ENCODE measurements at regions not wholly inside any gene's neighbourhood (a gene's known extent, or its start where the extent isn't known, plus 50 kb on each side); places are given as distances from the start of the nearest gene placed in this dataset.
"Not testable (repeated sequence)": the region's sequence is repeated elsewhere in the genome, so short reads cannot be mapped to it uniquely, and the experiment has no call there.

DNA sequence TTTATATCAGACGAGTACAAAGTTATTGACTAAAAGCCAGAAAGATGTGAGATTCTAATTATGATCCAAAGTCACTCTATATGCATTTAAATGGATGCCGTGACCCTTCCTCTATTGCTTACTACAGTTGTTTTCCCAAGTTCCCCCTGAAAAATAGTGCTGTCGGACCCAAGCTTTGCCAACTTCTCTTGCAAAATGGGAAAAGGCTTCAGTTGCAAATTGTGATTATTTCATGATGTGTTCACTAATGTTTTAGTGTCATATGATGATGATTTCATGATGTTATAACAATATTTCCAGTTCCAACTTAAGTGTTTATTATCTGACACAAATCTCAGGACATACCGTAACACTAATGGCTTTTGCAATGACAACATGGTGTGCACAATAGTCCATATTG, 534.6 kb upstream of the ATP2B1 start:
- ChIA-PET POLR2A (no interaction called here), CTCF (no interaction called here)

DNA sequence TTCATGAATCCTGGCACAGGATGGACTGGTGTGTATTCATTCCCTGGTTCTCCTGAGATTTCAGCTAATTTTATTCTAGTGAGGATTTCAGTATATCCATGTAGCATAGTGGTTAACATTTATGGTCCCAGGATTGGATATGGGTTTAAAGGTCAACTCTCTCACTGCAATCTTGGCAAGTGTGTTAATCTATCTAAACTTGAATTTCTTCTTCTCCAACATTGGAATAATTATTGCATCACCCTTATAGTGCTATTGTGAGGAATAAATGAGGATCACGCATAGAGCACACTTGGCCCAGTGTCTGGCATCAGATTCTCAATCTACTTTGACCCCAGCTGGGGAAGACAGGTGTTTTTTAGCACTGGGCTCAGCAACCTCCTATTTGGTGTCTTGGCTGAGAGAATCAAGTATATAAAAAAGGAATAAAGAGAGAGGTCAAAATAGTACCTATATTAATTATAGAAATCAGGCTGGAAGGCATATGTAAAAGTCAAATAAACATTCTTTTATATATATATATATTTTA, 531.2 kb upstream of the ATP2B1 start:
- POLR2A ChIA-PET, result no interaction called here
- CTCF ChIA-PET, result no interaction called here

DNA sequence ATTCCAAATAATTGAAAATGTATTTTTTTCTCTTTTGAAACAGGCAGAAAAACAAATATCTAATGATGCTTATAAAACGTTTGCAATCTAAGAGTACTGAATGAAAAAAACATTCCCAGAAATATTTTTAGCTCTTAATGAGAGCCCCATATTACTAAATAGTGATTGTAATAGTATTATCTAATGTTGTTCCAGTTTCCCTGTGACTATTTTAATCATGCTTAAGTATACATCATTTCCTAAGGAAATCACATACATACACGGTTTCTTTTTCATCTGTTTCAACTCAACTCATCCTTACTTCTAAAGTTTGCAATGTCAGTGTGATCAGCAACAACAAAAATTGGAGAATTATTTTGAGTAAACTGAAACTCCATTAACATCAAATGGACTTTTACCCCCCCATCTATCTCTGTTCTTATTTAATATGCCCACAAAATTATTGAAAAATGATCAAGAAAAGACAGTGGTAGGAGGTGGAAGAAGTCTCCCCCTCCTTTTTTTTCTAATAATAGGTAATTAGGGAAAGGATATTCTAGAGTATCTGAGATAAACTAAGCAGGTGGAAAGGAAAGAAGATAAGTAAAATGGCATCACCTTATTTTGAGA, 530.1 kb upstream of the ATP2B1 start:
- ChIA-PET CTCF (no interaction called here), POLR2A (no interaction called here)

DNA sequence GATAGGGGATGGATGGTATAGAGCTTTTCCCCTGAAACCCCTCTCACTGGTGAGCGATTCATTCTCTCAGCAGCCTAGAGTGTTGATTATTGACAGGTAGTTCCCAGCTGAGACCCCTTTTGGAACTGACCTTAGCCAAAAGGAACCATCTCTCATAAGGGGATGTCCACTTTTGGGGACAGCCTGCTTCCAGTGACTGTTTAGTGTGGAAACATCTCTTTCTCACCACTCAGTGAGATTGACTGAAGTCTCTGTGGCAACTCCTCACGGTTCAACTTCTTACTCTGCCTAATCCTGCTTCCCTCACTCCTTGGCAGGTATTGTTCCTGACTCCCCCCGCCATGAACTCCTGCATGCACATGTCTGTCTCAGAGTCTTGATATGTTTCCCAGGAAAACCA, 529.2 kb upstream of the ATP2B1 start:
- CTCF ChIA-PET, result no interaction called here

DNA sequence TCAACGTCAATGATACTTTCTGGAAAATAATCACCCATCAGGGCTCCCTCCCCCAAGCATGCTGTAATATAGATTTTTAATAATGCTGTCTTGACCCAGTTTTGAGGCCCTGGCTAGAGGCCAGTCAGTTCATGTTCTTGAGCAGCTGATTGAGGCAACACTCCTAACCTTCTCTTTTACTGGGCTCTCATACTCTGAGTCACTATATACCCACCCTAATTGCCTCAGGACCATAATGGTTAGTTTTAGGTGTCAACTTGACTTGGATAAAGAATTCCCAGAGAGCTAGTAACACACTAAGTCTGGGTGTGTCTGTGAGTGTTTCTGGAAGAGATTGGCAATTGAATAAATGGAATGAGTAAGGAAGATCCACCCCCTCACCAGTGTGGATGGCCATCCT, 527.0 kb upstream of the ATP2B1 start:
- CTCF ChIA-PET, result no interaction called here
- POLR2A ChIA-PET, result no interaction called here

More for the DNA sequence above, 529.2 kb upstream of the ATP2B1 start:
- POLR2A ChIA-PET, result no interaction called here

DNA sequence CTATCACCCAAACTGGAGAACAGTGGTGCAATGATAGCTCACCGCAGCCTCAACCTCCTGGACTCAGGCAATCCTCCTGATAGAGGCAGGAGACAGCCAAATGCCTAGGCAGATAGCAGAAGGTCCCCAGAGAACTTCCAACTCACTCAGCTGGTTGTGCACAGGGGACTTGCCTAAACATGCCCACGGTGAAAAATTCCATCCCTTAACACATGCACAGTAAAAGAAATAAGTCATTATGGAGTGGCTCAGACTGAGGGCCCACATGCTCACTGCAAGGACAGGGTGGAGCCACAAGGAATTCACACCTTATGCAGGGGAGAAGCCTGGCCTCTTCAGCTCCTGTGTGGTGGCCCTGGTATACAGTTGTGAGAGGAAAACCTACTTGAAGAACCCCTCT, 525.8 kb upstream of the ATP2B1 start:
- ChIA-PET CTCF (interaction anchor here (0.8 kb wide), 1 partner anchor 30 kb away, joined by 3 read pairs; no protein-coding TSS in a partner anchor), POLR2A (no interaction called here)

DNA sequence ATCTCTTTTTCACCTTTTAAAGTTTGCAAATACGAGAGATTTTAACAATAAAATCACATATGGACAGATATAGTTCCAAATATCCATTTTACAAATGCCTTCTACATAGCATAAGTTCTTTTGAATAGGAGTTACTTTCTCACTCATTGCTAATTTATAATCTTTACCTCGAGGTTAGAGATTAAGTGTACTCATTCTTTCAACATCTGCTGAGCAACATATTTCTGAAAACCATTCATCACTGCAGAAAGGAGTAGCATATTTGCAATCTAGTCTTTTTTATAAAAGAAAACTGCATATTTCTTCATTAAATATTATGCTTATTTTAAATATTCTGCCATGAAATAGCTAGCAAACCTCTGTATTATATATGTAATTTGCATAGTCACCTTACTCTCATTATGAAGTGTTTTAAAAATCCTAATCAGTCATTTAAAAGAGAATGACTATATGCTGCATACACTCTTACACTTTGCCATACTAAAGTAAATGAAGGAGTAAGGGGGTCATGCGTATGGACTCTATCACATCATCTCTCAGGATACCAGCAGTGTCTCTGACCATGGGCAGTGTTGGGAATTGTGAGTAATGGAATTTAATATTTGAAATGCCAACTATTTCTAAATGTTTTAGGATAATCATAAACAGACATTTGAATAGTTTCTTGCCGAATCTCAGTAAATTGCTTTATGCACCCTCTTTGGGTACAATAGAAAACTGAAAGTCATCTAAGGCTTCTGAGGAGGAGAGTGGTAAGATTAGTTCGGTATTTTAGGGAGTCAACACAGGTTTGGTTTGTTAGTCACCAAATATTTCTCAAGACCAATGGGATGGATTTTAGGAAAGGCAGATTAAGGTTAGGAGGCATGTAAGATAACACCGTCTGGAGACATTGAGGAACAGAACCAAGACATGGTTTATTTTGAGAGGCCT, 524.8 kb upstream of the ATP2B1 start:
- ChIA-PET CTCF (interaction anchor here (0.8 kb wide), 1 partner anchor 29 kb away, joined by 3 read pairs; no protein-coding TSS in a partner anchor), POLR2A (no interaction called here)

DNA sequence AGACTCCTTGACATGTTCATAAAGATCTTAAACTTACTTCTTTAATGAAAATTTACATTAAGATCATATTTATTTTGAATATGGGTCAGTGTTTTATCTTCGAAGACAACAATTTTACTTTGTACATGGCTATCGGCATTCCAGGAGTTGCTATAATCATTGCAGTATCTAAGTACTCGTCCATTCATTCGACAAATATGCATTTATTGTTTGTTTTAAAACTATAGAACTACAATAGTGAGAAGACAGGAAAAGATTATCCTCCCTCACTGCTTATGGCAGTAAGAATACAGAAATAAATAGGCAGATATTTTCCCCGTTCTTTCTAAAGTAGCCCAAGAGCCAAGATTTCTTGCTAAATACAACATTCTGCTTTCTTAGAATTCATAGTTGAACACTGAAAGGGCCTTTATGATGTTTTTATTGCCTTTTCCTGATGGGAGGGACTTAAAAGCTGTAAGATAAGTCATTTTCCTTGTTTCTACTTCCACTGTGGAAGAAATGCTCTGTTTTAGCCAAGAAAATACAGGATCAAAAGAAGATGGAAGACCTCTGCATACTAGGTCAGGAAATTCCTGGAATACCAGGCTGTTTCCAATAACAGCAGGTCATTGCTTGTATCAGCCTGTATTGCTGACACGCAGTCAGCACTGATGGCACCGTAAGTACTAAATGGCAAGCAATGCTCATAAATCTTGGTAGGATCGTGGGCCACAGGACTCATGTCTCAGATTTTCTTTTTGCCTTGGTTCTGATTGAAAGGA, 521.0 kb upstream of the ATP2B1 start:
- ChIA-PET CTCF (no interaction called here), POLR2A (no interaction called here)

DNA sequence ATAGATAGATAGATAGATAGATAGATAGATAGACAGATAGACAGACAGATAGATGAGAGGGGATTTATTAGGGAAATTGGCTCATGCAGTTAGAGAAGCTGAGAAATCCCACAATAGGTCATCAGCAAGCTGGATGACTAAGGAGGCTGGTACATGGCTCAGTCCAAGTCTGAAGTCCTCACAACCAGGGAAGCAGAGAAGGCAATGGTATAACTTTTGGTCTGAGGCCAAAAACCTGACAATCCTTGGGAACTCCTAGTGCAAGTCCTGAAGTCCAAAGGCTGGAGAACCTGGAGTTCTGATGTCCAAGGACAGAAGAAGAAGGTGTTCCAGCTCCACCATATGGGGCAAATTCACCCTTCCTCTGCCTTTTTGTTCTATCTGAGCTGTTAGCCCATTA, 517.6 kb upstream of the ATP2B1 start:
- CTCF ChIA-PET, result no interaction called here

DNA sequence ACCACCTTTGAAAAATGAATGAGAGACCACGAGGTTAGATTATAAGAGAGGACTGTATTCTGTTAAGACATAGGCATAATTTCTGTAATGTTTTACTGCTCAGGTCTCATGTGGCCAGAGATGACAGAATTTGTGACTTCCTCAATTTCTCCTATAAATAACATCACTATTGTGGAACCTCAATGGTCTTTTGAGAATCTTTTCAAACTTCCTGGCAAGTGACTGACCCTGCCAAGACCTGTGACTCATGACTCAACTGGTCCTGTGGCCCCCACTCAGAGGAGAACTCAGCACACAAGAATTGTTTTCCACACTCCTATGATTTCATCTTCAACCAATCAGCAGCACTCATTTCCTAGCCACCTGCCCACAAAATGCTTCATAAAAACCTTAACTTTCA, 508.2 kb upstream of the ATP2B1 start:
- CTCF ChIA-PET, result no interaction called here
- POLR2A ChIA-PET, result no interaction called here

More for the DNA sequence above, 517.6 kb upstream of the ATP2B1 start:
- POLR2A ChIA-PET, result no interaction called here

DNA sequence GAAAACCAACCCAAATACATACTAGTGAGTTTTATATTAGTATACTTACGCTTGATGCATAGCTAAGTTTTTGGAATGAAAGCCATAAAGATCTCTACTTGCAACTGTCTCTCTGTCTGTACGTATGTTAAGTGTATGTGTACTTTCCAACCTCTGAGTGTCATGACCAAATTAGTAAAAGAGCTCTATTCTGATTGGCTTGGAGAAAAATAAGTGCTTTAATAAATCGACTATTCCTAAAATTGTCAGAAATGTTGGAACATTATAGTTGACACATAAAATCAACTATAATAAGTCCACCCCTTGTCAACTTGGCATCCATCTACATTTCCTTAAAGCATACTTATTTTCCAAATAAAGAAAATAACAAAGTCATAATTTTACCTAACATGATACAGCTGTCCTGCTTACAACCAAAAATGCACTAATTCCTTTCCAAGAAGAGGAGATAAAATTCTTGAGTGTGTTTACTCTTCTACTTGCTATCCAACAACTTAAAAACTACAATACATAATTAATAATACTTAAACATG, 507.4 kb upstream of the ATP2B1 start:
- ChIA-PET CTCF (no interaction called here), POLR2A (no interaction called here)

DNA sequence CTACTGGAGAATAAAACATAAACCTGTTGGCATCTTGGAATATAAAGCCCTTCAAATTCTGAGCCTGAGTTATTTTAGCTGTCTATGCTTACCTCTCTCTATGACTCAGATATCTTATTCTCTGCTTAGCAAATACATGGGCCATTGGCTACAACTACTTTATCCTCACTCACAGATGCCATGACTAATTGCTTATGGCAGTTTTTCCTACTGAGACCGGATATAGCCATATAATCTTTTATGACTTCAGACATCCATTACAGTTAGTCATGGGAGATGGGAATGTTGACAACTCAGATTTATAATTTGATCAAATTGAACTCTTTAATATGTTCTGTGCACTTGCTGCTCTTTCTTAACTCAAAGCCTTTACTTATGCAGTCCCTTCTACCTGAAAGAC, 502.4 kb upstream of the ATP2B1 start:
- POLR2A ChIA-PET, result no interaction called here
- CTCF ChIA-PET, result no interaction called here

DNA sequence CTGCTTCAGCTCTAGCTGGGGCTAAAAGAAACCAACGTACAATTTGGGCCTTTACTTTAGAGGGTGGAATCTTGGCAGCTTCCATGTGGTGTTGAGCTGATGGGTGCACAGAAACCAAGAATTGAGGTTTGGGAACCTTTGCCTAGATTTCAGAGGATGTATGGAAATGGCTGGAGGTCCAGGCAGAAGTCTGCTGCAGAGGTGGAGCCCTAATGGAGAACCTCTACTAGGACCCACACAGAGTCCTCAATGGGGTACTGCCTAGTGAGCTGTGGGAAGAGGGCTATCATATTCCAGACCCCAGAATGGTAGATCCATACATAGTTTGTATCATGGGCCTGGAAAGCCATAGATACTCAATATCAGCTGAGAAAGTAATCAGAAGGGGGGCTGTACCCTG, 500.4 kb upstream of the ATP2B1 start:
- POLR2A ChIA-PET, result no interaction called here
- CTCF ChIA-PET, result no interaction called here

DNA sequence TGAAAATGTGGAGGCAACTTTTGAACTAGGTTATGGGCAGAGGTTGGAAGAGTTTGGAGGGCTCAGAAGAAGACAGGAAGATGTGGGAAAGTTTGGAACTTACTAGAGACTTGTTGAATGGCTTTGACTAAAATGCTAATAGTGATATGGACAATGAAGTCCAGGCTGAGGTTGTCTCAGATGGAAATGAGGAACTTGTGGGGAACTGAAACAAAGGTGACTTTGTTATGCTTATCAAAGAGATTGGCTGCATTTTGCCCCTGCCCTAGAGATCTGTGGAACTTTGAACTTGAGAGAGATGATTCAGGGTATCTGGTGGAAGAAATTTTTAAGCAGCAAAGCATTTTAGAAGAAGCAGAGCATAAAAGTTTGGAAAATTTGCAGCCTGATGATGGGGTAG, 499.7 kb upstream of the ATP2B1 start:
- POLR2A ChIA-PET, CTCF ChIA-PET: not testable (repeated sequence)

DNA sequence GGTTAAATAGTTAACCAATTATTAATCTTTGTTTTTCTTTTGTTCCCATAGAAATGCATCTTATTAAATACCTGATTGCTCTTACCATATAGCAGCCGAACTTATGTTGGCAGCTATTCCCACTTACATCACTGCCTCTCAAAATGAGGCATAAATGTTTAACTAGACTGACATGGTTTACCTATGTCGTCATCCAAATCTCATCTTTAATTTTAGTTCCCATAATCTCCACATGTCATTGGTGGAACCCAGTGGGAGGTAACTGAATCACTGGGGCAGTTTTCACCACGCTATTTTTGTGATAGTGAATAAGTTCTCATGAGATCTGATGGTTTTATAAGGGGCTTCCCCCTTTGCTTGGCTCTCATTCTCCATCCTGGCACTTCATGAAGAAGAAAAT, 499.2 kb upstream of the ATP2B1 start:
- ChIA-PET POLR2A (no interaction called here), CTCF (no interaction called here)

DNA sequence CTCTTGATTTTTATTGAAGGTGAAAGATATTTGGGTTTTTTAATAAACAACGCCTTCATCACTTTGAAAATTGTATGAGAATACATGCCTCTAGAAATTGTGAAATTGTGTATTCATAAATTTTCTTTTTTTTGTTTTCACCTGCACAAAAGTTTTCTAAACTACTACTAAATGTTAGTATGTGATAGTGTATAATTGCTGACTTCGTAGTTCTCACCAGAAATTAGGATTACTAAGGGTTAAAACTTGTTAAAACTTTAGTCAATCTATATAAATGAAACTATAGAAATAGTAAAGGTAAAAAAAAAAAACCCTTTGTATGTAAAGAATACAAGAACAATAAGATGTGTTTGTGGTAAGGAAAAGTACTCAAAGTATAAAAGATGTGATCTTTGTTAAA, 496.5 kb upstream of the ATP2B1 start:
- ChIA-PET POLR2A (no interaction called here), CTCF (no interaction called here)

DNA sequence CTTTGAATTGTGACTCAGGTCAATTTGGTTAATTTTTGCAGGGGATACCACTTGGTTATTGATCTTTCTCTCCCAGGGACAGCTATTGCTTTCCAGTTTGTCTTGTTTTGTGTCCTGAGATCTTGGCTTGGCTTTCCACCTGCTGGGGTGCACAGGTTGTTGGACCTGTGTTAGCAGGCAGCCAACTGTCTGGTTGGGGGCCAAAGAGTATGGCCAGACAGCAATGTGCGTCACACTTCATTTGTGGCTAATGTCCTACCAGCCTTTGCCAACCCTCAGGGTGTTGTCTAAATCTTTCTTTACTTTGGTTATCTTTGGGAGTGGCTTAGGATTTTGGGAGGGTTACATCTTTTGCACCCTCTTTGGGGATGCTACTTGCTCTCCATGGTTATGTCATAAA, 494.9 kb upstream of the ATP2B1 start:
- POLR2A ChIA-PET, result no interaction called here
- CTCF ChIA-PET, result interaction anchor here (1.2 kb wide), 1 partner anchor 10 kb away, joined by 3 read pairs; no protein-coding TSS in a partner anchor

DNA sequence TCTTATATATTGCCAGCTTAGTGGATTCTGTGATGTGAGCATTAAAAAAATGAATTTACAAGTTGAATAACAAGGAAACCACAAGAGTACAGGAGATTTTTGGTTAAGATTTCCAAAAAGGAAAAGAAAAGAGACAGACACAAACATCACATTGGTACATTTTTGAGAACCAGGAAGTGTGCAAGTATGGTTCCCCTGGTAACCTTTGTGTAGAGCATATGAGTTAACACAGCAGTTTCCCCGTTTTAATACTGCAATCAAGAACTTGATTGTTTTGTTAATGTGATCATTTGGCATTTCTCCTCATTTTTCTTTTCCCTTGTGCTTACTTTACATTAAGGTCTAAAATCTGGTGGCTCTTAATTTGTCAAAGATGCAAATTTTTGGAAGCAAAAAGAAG, 490.4 kb upstream of the ATP2B1 start:
- ChIA-PET POLR2A (no interaction called here), CTCF (no interaction called here)

DNA sequence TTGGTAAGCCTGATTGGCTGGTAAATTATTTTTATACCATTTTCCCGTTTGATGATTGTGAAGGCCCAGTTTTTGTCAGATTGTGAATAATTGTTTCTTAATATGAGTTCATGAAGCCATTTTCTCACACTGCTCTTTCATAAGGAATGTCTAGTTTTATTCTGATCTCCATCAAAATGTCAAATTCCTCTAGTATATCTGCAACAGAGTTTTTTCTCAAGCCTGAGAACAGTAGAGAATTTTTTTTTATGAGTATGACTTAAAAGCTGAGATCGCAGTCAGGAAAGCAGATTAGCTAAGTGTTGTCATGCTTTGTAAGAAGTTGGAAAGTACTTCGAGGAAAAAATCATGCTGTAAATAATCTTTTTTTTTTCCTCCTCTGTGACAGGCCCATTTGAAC, 484.9 kb upstream of the ATP2B1 start:
- CTCF ChIA-PET, result no interaction called here

DNA sequence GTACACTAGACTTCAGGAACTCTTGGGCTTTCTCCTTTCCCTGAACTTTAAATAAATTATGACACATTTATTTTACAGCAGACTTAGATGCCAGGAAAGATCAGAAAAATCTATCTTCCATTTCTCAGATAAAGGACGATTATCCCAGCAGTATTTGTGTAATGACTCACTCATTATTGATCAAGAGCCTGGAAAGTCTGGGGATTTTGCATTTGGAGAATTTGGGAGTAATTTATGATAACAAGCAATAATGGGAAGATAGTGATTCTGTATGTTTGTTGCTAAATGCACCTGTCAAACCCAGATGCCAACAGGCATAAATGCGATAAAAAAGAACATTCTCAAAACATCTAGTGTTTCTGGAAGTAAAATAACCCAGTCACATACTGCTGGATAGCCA, 480.2 kb upstream of the ATP2B1 start:
- CTCF ChIA-PET, result no interaction called here
- POLR2A ChIA-PET, result no interaction called here

More for the DNA sequence above, 484.9 kb upstream of the ATP2B1 start:
- POLR2A ChIA-PET, result no interaction called here

DNA sequence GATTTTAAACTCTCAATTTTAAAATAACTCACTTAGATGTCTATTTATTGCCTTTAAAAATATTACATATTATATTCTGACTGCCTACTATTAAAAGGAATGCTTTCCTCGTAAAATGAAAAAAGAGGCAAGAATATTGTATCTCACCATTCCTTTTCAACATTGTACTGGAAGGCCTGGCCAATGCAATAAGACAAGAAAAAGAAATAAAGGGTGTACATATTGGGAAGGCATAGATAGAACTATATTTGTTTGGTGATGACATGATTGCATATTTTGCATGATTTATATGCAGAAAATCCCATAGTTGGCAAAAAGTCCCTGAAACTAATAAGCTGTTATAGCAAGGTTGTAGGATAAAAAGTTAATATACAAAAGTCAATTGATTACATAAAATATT, 474.6 kb upstream of the ATP2B1 start:
- ChIA-PET CTCF (no interaction called here), POLR2A (no interaction called here)
